Esophagus muscularis mucosa (tissue), 4 donors: ENCODE measurements at regions not wholly inside any gene's neighbourhood (a gene's known extent, or its start where the extent isn't known, plus 50 kb on each side); places are given as distances from the start of the nearest gene placed in this dataset.

ENCODE experiments used
- EP300 ChIP-seq: sonication (generic); formaldehyde crosslinking; IDR thresholded peaks from one replicate; pipeline ENCODE4 v1.6.1; 2017; ENCODE audit warnings: antibody characterized with exemption
- POLR2A ChIP-seq: fragments of 450-650 bp; IDR thresholded peaks from one replicate; pipeline ENCODE4 v1.6.1; 2017; ENCODE audit warnings: antibody characterized with exemption, moderate library complexity, mild to moderate bottlenecking, low read depth
- POLR2AphosphoS5 ChIP-seq, 2 donors: sonication (generic); formaldehyde crosslinking; IDR thresholded peaks; one replicate each; pipeline ENCODE4 v1.6.1; 2017; ENCODE audit warnings: antibody characterized with exemption in 2 of 2
- TF ChIP-seq, protein P1 (sequence below), 3 experiments: fragments of 200-600 bp in 2 of 3; fragments of 450-650 bp in 1 of 3; sonication (generic) in 2 of 3; IDR thresholded peaks; one replicate each; pipeline ENCODE4 v1.5.1; 2017 to 2019; ENCODE audit warnings: antibody characterized with exemption in 3 of 3, mild to moderate bottlenecking in 2 of 3, moderate library complexity in 1 of 3

DNA sequence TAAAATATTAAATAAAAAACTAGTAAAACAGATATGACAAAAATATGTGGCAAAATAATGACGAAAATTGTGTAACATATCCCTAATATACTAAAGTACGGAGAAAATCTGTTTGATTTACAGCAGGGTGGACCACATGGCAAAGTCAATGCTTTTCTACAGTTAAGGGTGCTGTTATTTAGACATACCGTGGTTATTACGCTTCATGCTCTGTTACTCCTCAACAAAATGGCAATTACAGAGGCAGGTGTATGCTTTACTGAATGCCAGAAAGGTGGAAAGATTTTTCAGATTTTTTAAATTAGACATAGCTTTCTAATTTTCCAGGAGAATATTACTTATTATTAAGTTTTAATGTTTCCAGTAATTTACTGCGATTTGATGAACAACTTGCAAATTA is 343.9 kb upstream of the DPYD start:
- no peak for TF ChIP-seq POLR2AphosphoS5 (IDR thresholded peaks at IDR 0.05)
- TF ChIP-seq, protein P1, sequence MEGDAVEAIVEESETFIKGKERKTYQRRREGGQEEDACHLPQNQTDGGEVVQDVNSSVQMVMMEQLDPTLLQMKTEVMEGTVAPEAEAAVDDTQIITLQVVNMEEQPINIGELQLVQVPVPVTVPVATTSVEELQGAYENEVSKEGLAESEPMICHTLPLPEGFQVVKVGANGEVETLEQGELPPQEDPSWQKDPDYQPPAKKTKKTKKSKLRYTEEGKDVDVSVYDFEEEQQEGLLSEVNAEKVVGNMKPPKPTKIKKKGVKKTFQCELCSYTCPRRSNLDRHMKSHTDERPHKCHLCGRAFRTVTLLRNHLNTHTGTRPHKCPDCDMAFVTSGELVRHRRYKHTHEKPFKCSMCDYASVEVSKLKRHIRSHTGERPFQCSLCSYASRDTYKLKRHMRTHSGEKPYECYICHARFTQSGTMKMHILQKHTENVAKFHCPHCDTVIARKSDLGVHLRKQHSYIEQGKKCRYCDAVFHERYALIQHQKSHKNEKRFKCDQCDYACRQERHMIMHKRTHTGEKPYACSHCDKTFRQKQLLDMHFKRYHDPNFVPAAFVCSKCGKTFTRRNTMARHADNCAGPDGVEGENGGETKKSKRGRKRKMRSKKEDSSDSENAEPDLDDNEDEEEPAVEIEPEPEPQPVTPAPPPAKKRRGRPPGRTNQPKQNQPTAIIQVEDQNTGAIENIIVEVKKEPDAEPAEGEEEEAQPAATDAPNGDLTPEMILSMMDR (IDR thresholded peaks at IDR 0.05) = no peak
- no peak for TF ChIP-seq POLR2A
- no peak for TF ChIP-seq EP300
